Neural cell (in vitro differentiated cells): ENCODE measurements at regions not wholly inside any gene's neighbourhood (a gene's known extent, or its start where the extent isn't known, plus 50 kb on each side); places are given as distances from the start of the nearest gene placed in this dataset.

Source experiments
- H2AFZ ChIP-seq: fragments of 200-600, 300-800 bp; sonication (generic), shearing (Covaris generic); 2 replicates; pipeline ENCODE4 v1.6.0; 2014; ENCODE audit warnings: low read depth, mild to moderate bottlenecking, antibody characterized with exemption, low read length, moderate library complexity
- H3F3A ChIP-seq: fragments of 200-600 bp; shearing (Covaris generic); 2 replicates; pipeline ENCODE4 v1.6.1; 2016; ENCODE audit warnings: mild to moderate bottlenecking, moderate library complexity, mixed read lengths, antibody characterized with exemption, low read length; ENCODE audit not compliant: insufficient read depth, poor library complexity, severe bottlenecking
- H3K27ac ChIP-seq: fragments of 200-600, 300-800 bp; sonication (generic), shearing (Covaris generic); 2 replicates; pipeline ENCODE4 v1.5.1; 2014; ENCODE audit warnings: mild to moderate bottlenecking, low read length, moderate library complexity
- H3K27me3 ChIP-seq: fragments of 300-800, 200-600 bp; sonication (generic), shearing (Covaris generic); 2 replicates; pipeline ENCODE4 v1.6.0; 2014; ENCODE audit warnings: mild to moderate bottlenecking, low read depth, low read length, moderate library complexity; ENCODE audit not compliant: insufficient read depth
- H3K36me3 ChIP-seq: fragments of 300-800, 200-600 bp; sonication (generic), shearing (Covaris generic); 2 replicates; pipeline ENCODE4 v1.5.1; 2014; ENCODE audit warnings: mild to moderate bottlenecking, antibody characterized with exemption, low read length, moderate library complexity; ENCODE audit not compliant: insufficient read depth
- H3K4me2 ChIP-seq: fragments of 300-800, 200-600 bp; sonication (generic), shearing (Covaris generic); 2 replicates; pipeline ENCODE4 v1.6.0; 2014; ENCODE audit warnings: mild to moderate bottlenecking, low read length
- H3K4me3 ChIP-seq: fragments of 300-800, 200-600 bp; sonication (generic), shearing (Covaris generic); 2 replicates; pipeline ENCODE4 v1.5.1; 2014; ENCODE audit warnings: mild to moderate bottlenecking, low read length, moderate library complexity
- H3K79me2 ChIP-seq: fragments of 200-600 bp; shearing (Covaris generic); replicated peaks from 2 replicates; pipeline ENCODE4 v1.6.0; 2014; ENCODE audit warnings: mild to moderate bottlenecking, low read length, moderate library complexity; ENCODE audit not compliant: insufficient read depth
- H3K9ac ChIP-seq: fragments of 300-800, 200-600 bp; sonication (generic), shearing (Covaris generic); 2 replicates; pipeline ENCODE4 v1.6.1; 2016; ENCODE audit warnings: mild to moderate bottlenecking, low read length, mixed read lengths
- H3K9me2 ChIP-seq: fragments of 200-600 bp; shearing (Covaris generic); 2 replicates; pipeline ENCODE4 v1.6.1; 2016; ENCODE audit warnings: mild to moderate bottlenecking, low read length, mixed read lengths; ENCODE audit not compliant: insufficient read depth
- H3K9me3 ChIP-seq: fragments of 200-600, 300-800 bp; sonication (generic), shearing (Covaris generic); 2 replicates; pipeline ENCODE4 v1.6.1; 2016; ENCODE audit warnings: mild to moderate bottlenecking, mixed run types, low read length, moderate library complexity, mixed read lengths
- H4K20me1 ChIP-seq: fragments of 200-600 bp; shearing (Covaris generic); 2 replicates; pipeline ENCODE4 v1.6.1; 2016; ENCODE audit warnings: mild to moderate bottlenecking, mixed run types; ENCODE audit not compliant: insufficient read depth
- CTCF ChIP-seq: fragments of 450-650 bp; IDR thresholded peaks from 2 replicates; pipeline ENCODE4 v1.5.1; 2014; ENCODE audit warnings: antibody characterized with exemption, mild to moderate bottlenecking, moderate library complexity; ENCODE audit not compliant: poor library complexity, severe bottlenecking
- EP300 ChIP-seq: fragments of 450-650 bp; conservative IDR thresholded peaks from 2 replicates; pipeline ENCODE4 v1.6.1; 2014; ENCODE audit warnings: antibody characterized with exemption, mild to moderate bottlenecking, moderate library complexity; ENCODE audit not compliant: poor library complexity, severe bottlenecking
- EZH2 ChIP-seq: fragments of 200-600, 300-800 bp; shearing (Covaris generic), sonication (generic); IDR thresholded peaks from 2 replicates; pipeline ENCODE4 v1.6.1; 2014; ENCODE audit warnings: antibody characterized with exemption, low read length, borderline replicate concordance, mild to moderate bottlenecking; ENCODE audit not compliant: insufficient read depth, poor library complexity, severe bottlenecking
- MXI1 ChIP-seq: fragments of 450-650 bp; conservative IDR thresholded peaks from 2 replicates; pipeline ENCODE4 v1.6.1; 2014; ENCODE audit warnings: antibody characterized with exemption, mild to moderate bottlenecking; ENCODE audit not compliant: poor library complexity, severe bottlenecking
- POLR2AphosphoS5 ChIP-seq: IDR thresholded peaks from 2 replicates; pipeline ENCODE4 v1.6.1; 2012
- RAD21 ChIP-seq: fragments of 450-650 bp; conservative IDR thresholded peaks from 2 replicates; pipeline ENCODE4 v1.6.1; 2014; ENCODE audit warnings: antibody characterized with exemption, mild to moderate bottlenecking, moderate library complexity
- REST ChIP-seq: IDR thresholded peaks from 2 replicates; pipeline ENCODE4 v1.6.1; 2012; ENCODE audit warnings: borderline replicate concordance
- SMC3 ChIP-seq: fragments of 450-650 bp; conservative IDR thresholded peaks from 2 replicates; pipeline ENCODE4 v1.6.1; 2014; ENCODE audit warnings: antibody characterized with exemption, mild to moderate bottlenecking, moderate library complexity; ENCODE audit not compliant: poor library complexity
- TAF1 ChIP-seq: IDR thresholded peaks from 2 replicates; pipeline ENCODE4 v1.6.1; 2012; ENCODE audit warnings: low read depth

- no peak overlapping the region for H2AFZ ChIP-seq
- H3K36me3 ChIP-seq: no peaks in the 10 kb centered on the region
- H3K9ac ChIP-seq: no peak overlapping the region
- H3K9me2 ChIP-seq: no peaks in the 10 kb centered on the region
- no peaks in the 10 kb centered on the region for H3K27me3 ChIP-seq
- H3K9me3 ChIP-seq: no peaks in the 10 kb centered on the region
- H3K4me2 ChIP-seq: no peak overlapping the region
- H3K79me2 ChIP-seq: no peaks in the 10 kb centered on the region
- H3K4me3 ChIP-seq: no peak overlapping the region
- H3F3A ChIP-seq: no peaks in the 10 kb centered on the region
- H3K27ac ChIP-seq: no peak overlapping the region
- TF ChIP-seq SMC3 (no peak), POLR2AphosphoS5 (no peak), EZH2 (no peak), CTCF (no peak), RAD21 (no peak), REST (no peak), EP300 (no peak), MXI1 (no peak), TAF1 (no peak)
- H4K20me1 ChIP-seq: no peaks in the 10 kb centered on the region
These were observed 349.6 kb upstream of the MPDZ start for GRCh38 chr9:13629067-13629466.

- Histone ChIP-seq H3K9ac (no peak overlapping the region), H3K27me3 (no peaks in the 10 kb centered on the region), H4K20me1 (no peaks in the 10 kb centered on the region), H3K27ac (no peak overlapping the region), H2AFZ (no peak overlapping the region), H3K4me2 (no peak overlapping the region), H3K9me2 (no peaks in the 10 kb centered on the region), H3K9me3 (no peaks in the 10 kb centered on the region), H3F3A (no peaks in the 10 kb centered on the region), H3K36me3 (no peaks in the 10 kb centered on the region), H3K79me2 (no peaks in the 10 kb centered on the region), H3K4me3 (no peak overlapping the region)
- TF ChIP-seq RAD21: no peak
- TF ChIP-seq REST: no peak
- no peak for TF ChIP-seq MXI1
- no peak for TF ChIP-seq TAF1
- TF ChIP-seq CTCF: no peak
- no peak for TF ChIP-seq EZH2
- no peak for TF ChIP-seq POLR2AphosphoS5
- no peak for TF ChIP-seq EP300
- TF ChIP-seq SMC3: no peak
These were observed 349.0 kb upstream of the MPDZ start for GRCh38 chr9:13628526-13628925.
